IMR-90 (cell line): ENCODE measurements at regions not wholly inside any gene's neighbourhood (a gene's known extent, or its start where the extent isn't known, plus 50 kb on each side); places are given as distances from the start of the nearest gene placed in this dataset.

Source experiments
- ATAC-seq: fragments of 200-7000 bp; cut with Tn5 transposase; 2 replicates; pipeline ENCODE4 v1.9.1; 2020; ENCODE audit warnings: low read depth, mild to moderate bottlenecking, moderate library complexity
- BruUV-seq: library from RNA; stranded (reverse); fragments of 400-500 nt; replicated peaks from 2 replicates; lab custom pipeline; 2021; lab: Mats Ljungman, UMichigan
- CTCF ChIA-PET: fragments of 300-600 bp; formaldehyde crosslinking; extraction: SDS; loops from one replicate; lab custom pipeline; 2021; ENCODE audit warnings: antibody characterized with exemption; lab: Yijun Ruan, JAX
- POLR2A ChIA-PET: fragments of 300-600 bp; sonication (Branson Sonifier 250); formaldehyde crosslinking; loops from one replicate; lab custom pipeline; 2022; ENCODE audit warnings: antibody characterized with exemption; ENCODE audit not compliant: unreplicated experiment; lab: Charles Lee
- DNase-seq: peaks from one replicate; pipeline ENCODE4 v3.0.0; 2013
- H2AFZ ChIP-seq: replicated peaks from 2 replicates; pipeline ENCODE3; 2013; ENCODE audit warnings: low read length, mild to moderate bottlenecking; ENCODE audit not compliant: poor library complexity
- H2AK5ac ChIP-seq: 2 replicates; pipeline ENCODE4 v1.6.1; 2013; ENCODE audit warnings: low read depth, low read length, inconsistent platforms
- H2AK9ac ChIP-seq: replicated peaks from 2 replicates; pipeline ENCODE3; 2013; ENCODE audit warnings: mild to moderate bottlenecking, low read depth, low read length, moderate library complexity; ENCODE audit not compliant: poor library complexity
- H2BK120ac ChIP-seq: 2 replicates; pipeline ENCODE4 v1.6.1; 2013; ENCODE audit warnings: low read depth, low read length, inconsistent platforms
- H2BK15ac ChIP-seq: 3 replicates; pipeline ENCODE4 v1.6.1; 2013; ENCODE audit warnings: low read depth, low read length, inconsistent platforms
- H2BK20ac ChIP-seq: 2 replicates; pipeline ENCODE4 v1.6.1; 2013; ENCODE audit warnings: low read depth, mild to moderate bottlenecking, inconsistent platforms, low read length, moderate library complexity
- H2BK5ac ChIP-seq: 2 replicates; pipeline ENCODE4 v1.6.1; 2013; ENCODE audit warnings: mild to moderate bottlenecking, low read depth, low read length, inconsistent platforms; ENCODE audit not compliant: poor library complexity, severe bottlenecking
- H3K14ac ChIP-seq: replicated peaks from 2 replicates; pipeline ENCODE4 v1.6.1; 2013; ENCODE audit warnings: low read depth, low read length, inconsistent platforms
- H3K18ac ChIP-seq: 2 replicates; pipeline ENCODE4 v1.6.1; 2013; ENCODE audit warnings: low read depth, low read length, control low read depth
- H3K23ac ChIP-seq: 2 replicates; pipeline ENCODE4 v1.6.1; 2013; ENCODE audit warnings: low read depth, low read length, inconsistent platforms
- H3K27ac ChIP-seq: 2 replicates; pipeline ENCODE4 v1.5.1; 2013; ENCODE audit warnings: mild to moderate bottlenecking, control low read depth, low read length; ENCODE audit not compliant: insufficient read depth
- H3K27me3 ChIP-seq: 2 replicates; pipeline ENCODE4 v1.6.1; 2013; ENCODE audit warnings: low read length; ENCODE audit not compliant: control insufficient read depth, insufficient read depth
- H3K36me3 ChIP-seq: 2 replicates; pipeline ENCODE4 v1.6.1; 2013; ENCODE audit warnings: low read length, mixed read lengths; ENCODE audit not compliant: control insufficient read depth, insufficient read depth
- H3K4ac ChIP-seq: 2 replicates; pipeline ENCODE4 v1.6.1; 2013; ENCODE audit warnings: low read depth, low read length, inconsistent platforms
- H3K4me1 ChIP-seq: 2 replicates; pipeline ENCODE4 v1.6.1; 2013; ENCODE audit warnings: low read length, mixed read lengths; ENCODE audit not compliant: control insufficient read depth, insufficient read depth
- H3K4me2 ChIP-seq: 2 replicates; pipeline ENCODE4 v1.6.1; 2013; ENCODE audit warnings: low read depth, mild to moderate bottlenecking, control low read depth, low read length, moderate library complexity
- H3K4me3 ChIP-seq: 2 replicates; pipeline ENCODE4 v1.5.1; 2013; ENCODE audit warnings: low read depth, mild to moderate bottlenecking, control low read depth, low read length, moderate library complexity; ENCODE audit not compliant: insufficient read depth
- H3K56ac ChIP-seq: 2 replicates; pipeline ENCODE4 v1.6.1; 2013; ENCODE audit warnings: low read length, inconsistent platforms; ENCODE audit not compliant: insufficient read depth; ENCODE audit errors: extremely low read depth
- H3K79me1 ChIP-seq, 2 experiments: 2 replicates each; pipeline ENCODE4 v1.6.1; 2013; ENCODE audit warnings: low read length in 2 of 2, inconsistent platforms in 1 of 2, low read depth in 1 of 2
- H3K9ac ChIP-seq: 2 replicates; pipeline ENCODE4 v1.6.1; 2013; ENCODE audit warnings: low read depth, low read length, control low read depth
- H3K9me1 ChIP-seq: 2 replicates; pipeline ENCODE4 v1.6.1; 2013; ENCODE audit warnings: low read length, inconsistent platforms; ENCODE audit not compliant: insufficient read depth
- H3K9me3 ChIP-seq: 2 replicates; pipeline ENCODE4 v1.6.1; 2013; ENCODE audit warnings: low read length; ENCODE audit not compliant: control insufficient read depth, insufficient read depth
- H4K20me1 ChIP-seq: 2 replicates; pipeline ENCODE4 v1.6.1; 2013; ENCODE audit warnings: low read length, inconsistent platforms; ENCODE audit not compliant: insufficient read depth
- H4K5ac ChIP-seq: 2 replicates; pipeline ENCODE4 v1.6.1; 2013; ENCODE audit warnings: mild to moderate bottlenecking, low read depth, low read length, control low read depth
- H4K8ac ChIP-seq, 2 experiments: 2 replicates each; pipeline ENCODE4 v1.6.1; 2013; ENCODE audit warnings: low read depth in 2 of 2, low read length in 2 of 2, control low read depth in 1 of 2, inconsistent platforms in 1 of 2
- H4K91ac ChIP-seq: 2 replicates; pipeline ENCODE4 v1.6.1; 2013; ENCODE audit warnings: low read depth, low read length, inconsistent platforms; ENCODE audit not compliant: insufficient read depth
- MXI1 ChIP-seq: IDR thresholded peaks from 2 replicates; pipeline ENCODE4 v1.6.1; 2012; ENCODE audit warnings: low read depth, mild to moderate bottlenecking, low read length, moderate library complexity, borderline replicate concordance
- RAD21 ChIP-seq: IDR thresholded peaks from 2 replicates; pipeline ENCODE4 v1.6.1; 2012; ENCODE audit warnings: low read length, improper control_type of control experiment
- RCOR1 ChIP-seq: IDR thresholded peaks from 2 replicates; pipeline ENCODE4 v1.6.1; 2012; ENCODE audit warnings: mild to moderate bottlenecking, low read length, improper control_type of control experiment; ENCODE audit not compliant: insufficient replicate concordance
- SMC3 ChIP-seq: fragments of 150-350 bp; IDR thresholded peaks from 2 replicates; pipeline ENCODE4 v1.6.1; 2016; ENCODE audit warnings: low read depth, mild to moderate bottlenecking, antibody characterized with exemption, low read length, moderate library complexity
- WGBS, 2 experiments: methylation state at CpG; one replicate each; pipeline versions ENCODE4 v1.1.5 to v1.1.7; 2013; ENCODE audit warnings: missing lambda C conversion rate in 2 of 2; ENCODE audit not compliant: insufficient read length in 1 of 2; ENCODE audit errors: extremely low coverage in 2 of 2; 5-methylcytosine and 5-hydroxymethylcytosine counted together
- dilution Hi-C: fragments of 300-500 bp; cut with HindIII; formaldehyde crosslinking; loops from one replicate; pipeline ENCODE4 v1.14.3; 2018; ENCODE audit warnings: low sequenced_read_pairs; ENCODE audit not compliant: unreplicated experiment
- in situ Hi-C: fragments of 300-500 bp; cut with MboI; formaldehyde crosslinking; loops from 3 replicates; pipeline ENCODE4 v1.14.3; 2019; ENCODE audit warnings: low sequenced_read_pairs, inconsistent platforms, mixed read lengths
- intact Hi-C: fragments of 100-400 bp; cut with micrococcal nuclease; formaldehyde crosslinking; loops from 2 replicates; pipeline ENCODE4 v1.10.0; 2022
- TF ChIP-seq, protein P1 (sequence below): conservative IDR thresholded peaks from 2 replicates; pipeline ENCODE4 v1.5.1; 2012; ENCODE audit warnings: mild to moderate bottlenecking, low read depth, low read length, improper control_type of control experiment

DNA sequence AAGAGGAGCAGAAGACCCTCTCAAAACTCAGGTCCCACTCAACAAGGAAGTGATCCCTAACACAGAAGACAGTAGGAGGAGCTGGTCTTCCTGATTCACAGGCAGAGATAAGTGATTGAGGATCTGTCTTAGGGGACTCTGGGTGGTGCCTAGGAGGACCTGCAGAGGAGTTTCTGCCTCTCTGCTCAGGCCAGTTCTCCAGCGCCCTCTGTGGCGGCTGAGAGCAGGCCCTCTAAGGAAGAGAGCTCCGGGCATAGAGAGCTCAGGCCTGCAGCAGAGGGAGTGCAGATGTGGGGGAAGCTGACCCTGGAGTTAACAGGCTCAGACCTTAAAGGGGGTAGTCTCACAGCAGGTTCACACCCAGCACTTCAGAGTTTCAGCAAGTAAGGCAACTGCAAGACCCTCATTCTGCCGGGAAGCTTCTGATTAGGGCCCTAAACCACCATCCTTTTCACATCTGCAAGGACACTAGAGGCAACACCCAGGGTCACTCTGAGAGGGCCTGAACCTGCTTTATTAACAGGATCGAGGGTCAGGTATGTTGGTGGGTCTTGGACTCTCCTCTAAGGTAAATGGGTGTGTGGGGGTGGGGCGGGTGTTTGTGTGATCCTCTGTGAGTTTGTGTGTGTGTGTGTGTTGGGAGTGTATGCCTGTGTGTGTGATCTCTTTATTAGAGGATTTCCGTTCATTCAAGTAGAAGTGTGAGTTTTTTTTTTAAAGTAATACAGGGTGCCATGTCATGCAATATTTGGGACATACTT is 57.6 kb upstream of the TARP start:
- dilution Hi-C loops (no loop called here), intact Hi-C loops (no loop called here), in situ Hi-C loops (no loop called here)
- H2AK9ac ChIP-seq: no peak overlapping the region
- H3K4me1 ChIP-seq: peaks cover 2% of the 10 kb centered on the region; the same call in 1 of the 2 replicates
- no peak overlapping the region for H4K5ac ChIP-seq
- H4K20me1 ChIP-seq: no peaks in the 10 kb centered on the region
- BruUV-seq: no TSS peak
- no peak overlapping the region for H3K27ac ChIP-seq
- H3K23ac ChIP-seq: no peak overlapping the region
- no peak overlapping the region for H3K9ac ChIP-seq
- no peak overlapping the region for H4K8ac ChIP-seq
- H3K9me1 ChIP-seq: no peaks in the 10 kb centered on the region
- H2BK5ac ChIP-seq: no peak overlapping the region
- no peaks in the 10 kb centered on the region for H3K36me3 ChIP-seq
- no peak overlapping the region for H3K18ac ChIP-seq
- H2AFZ ChIP-seq: no peak overlapping the region
- DNase-seq (no peak), ATAC-seq (no peak)
- ChIA-PET CTCF (interaction anchor here (1.0 kb wide), 1 partner anchor 13 kb away, joined by 3 read pairs; no protein-coding TSS in a partner anchor), POLR2A (no interaction called here)
- no peaks in the 10 kb centered on the region; the same call in 1 of the 2 replicates for H3K27me3 ChIP-seq
- no peak overlapping the region for H2BK20ac ChIP-seq
- no peaks in the 10 kb centered on the region for H3K9me3 ChIP-seq
- H2BK15ac ChIP-seq: no peak overlapping the region
- no peak overlapping the region for H3K14ac ChIP-seq
- H3K79me1 ChIP-seq: no peaks in the 10 kb centered on the region
- WGBS, 2 experiments: 70% methylated on average over 3 of the region's 7 CpGs; no CpG with 5 or more reads in 1 of the 2 experiments
- no peak for TF ChIP-seq RCOR1
- no peak for TF ChIP-seq MXI1
- TF ChIP-seq, protein P1, sequence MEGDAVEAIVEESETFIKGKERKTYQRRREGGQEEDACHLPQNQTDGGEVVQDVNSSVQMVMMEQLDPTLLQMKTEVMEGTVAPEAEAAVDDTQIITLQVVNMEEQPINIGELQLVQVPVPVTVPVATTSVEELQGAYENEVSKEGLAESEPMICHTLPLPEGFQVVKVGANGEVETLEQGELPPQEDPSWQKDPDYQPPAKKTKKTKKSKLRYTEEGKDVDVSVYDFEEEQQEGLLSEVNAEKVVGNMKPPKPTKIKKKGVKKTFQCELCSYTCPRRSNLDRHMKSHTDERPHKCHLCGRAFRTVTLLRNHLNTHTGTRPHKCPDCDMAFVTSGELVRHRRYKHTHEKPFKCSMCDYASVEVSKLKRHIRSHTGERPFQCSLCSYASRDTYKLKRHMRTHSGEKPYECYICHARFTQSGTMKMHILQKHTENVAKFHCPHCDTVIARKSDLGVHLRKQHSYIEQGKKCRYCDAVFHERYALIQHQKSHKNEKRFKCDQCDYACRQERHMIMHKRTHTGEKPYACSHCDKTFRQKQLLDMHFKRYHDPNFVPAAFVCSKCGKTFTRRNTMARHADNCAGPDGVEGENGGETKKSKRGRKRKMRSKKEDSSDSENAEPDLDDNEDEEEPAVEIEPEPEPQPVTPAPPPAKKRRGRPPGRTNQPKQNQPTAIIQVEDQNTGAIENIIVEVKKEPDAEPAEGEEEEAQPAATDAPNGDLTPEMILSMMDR: no peak
- TF ChIP-seq SMC3: no peak
- no peak for TF ChIP-seq RAD21
- H3K4ac ChIP-seq: no peak overlapping the region
- H3K4me3 ChIP-seq: no peak overlapping the region
- no peak overlapping the region for H2BK120ac ChIP-seq
- no peak overlapping the region for H3K56ac ChIP-seq
- no peak overlapping the region for H4K91ac ChIP-seq
- no peak overlapping the region for H2AK5ac ChIP-seq
- H3K4me2 ChIP-seq: no peak overlapping the region
